Liver (tissue), 8 donors: ENCODE measurements at regions not wholly inside any gene's neighbourhood (a gene's known extent, or its start where the extent isn't known, plus 50 kb on each side); places are given as distances from the start of the nearest gene placed in this dataset.

Experiments
- DNase-seq: peaks from one replicate; pipeline ENCODE4 v3.0.0-alpha.2; 2017; ENCODE audit warnings: low spot score
- H3K27ac ChIP-seq, 2 donors: one replicate each; pipeline ENCODE4 v1.7.0; 2013; ENCODE audit warnings: inconsistent platforms in 2 of 2, low read length in 2 of 2, control low read depth in 1 of 2, low read depth in 1 of 2, mild to moderate bottlenecking in 1 of 2
- H3K27me3 ChIP-seq, 4 donors: one replicate each; pipeline versions ENCODE4 v1.6.1 to v1.7.0; 2013; ENCODE audit warnings: low read length in 3 of 4, inconsistent platforms in 1 of 4, mild to moderate bottlenecking in 1 of 4, moderate library complexity in 1 of 4; ENCODE audit not compliant: control insufficient read depth in 4 of 4, insufficient read depth in 4 of 4
- H3K36me3 ChIP-seq, 4 donors: one replicate each; pipeline versions ENCODE4 v1.6.1 to v1.7.0; 2013; ENCODE audit warnings: low read length in 3 of 4, mild to moderate bottlenecking in 3 of 4, low read depth in 1 of 4, moderate library complexity in 1 of 4; ENCODE audit not compliant: control insufficient read depth in 4 of 4, insufficient read depth in 3 of 4
- H3K4me1 ChIP-seq, 4 donors: one replicate each; pipeline versions ENCODE4 v1.6.1 to v1.7.0; 2013; ENCODE audit warnings: low read length in 3 of 4, mild to moderate bottlenecking in 3 of 4, moderate library complexity in 1 of 4; ENCODE audit not compliant: control insufficient read depth in 4 of 4, insufficient read depth in 4 of 4
- H3K4me3 ChIP-seq, 3 donors: one replicate each; pipeline versions ENCODE4 v1.6.1 to v1.7.0; 2013; ENCODE audit warnings: low read length in 3 of 3, control low read depth in 1 of 3, low read depth in 1 of 3, mild to moderate bottlenecking in 1 of 3
- H3K9ac ChIP-seq, 2 donors: one replicate each; pipeline ENCODE4 v1.7.0; 2013; ENCODE audit warnings: low read length in 2 of 2, mild to moderate bottlenecking in 2 of 2, moderate library complexity in 2 of 2, control low read depth in 1 of 2, low read depth in 1 of 2
- H3K9me3 ChIP-seq, 4 donors: one replicate each; pipeline versions ENCODE4 v1.6.1 to v1.7.0; 2013; ENCODE audit warnings: low read length in 3 of 4; ENCODE audit not compliant: control insufficient read depth in 4 of 4
- EGR1 ChIP-seq, 2 donors: IDR thresholded peaks; 2 replicates each; pipeline ENCODE4 v1.6.1; 2016 to 2018; ENCODE audit warnings: antibody characterized with exemption in 2 of 2, low read depth in 2 of 2
- FOXA1 ChIP-seq: IDR thresholded peaks from 2 replicates; pipeline ENCODE4 v1.6.1; 2016; ENCODE audit warnings: antibody characterized with exemption
- FOXA2 ChIP-seq: IDR thresholded peaks from 2 replicates; pipeline ENCODE4 v1.6.1; 2016; ENCODE audit warnings: antibody characterized with exemption
- HNF4A ChIP-seq, 2 donors: conservative IDR thresholded peaks; 2 replicates each; pipeline ENCODE4 v1.6.1; 2016; ENCODE audit warnings: antibody characterized with exemption in 2 of 2, mild to moderate bottlenecking in 2 of 2
- HNF4G ChIP-seq: IDR thresholded peaks from 2 replicates; pipeline ENCODE4 v1.6.1; 2016; ENCODE audit warnings: antibody characterized with exemption
- NR2F2 ChIP-seq: IDR thresholded peaks from 2 replicates; pipeline ENCODE4 v1.6.1; 2016; ENCODE audit warnings: antibody characterized with exemption
- RAD21 ChIP-seq, 2 donors: IDR thresholded peaks; 2 replicates each; pipeline ENCODE4 v1.6.1; 2016; ENCODE audit warnings: antibody characterized with exemption in 2 of 2, mild to moderate bottlenecking in 2 of 2
- RXRA ChIP-seq, 2 donors: IDR thresholded peaks; 2 replicates each; pipeline ENCODE4 v1.6.1; 2017 to 2018; ENCODE audit warnings: antibody characterized with exemption in 2 of 2, mild to moderate bottlenecking in 1 of 2
- SP1 ChIP-seq: IDR thresholded peaks from 2 replicates; pipeline ENCODE4 v1.6.1; 2018; ENCODE audit warnings: antibody characterized with exemption, mild to moderate bottlenecking
- TAF1 ChIP-seq: conservative IDR thresholded peaks from 2 replicates; pipeline ENCODE4 v1.6.1; 2016; ENCODE audit warnings: antibody characterized with exemption, mild to moderate bottlenecking
- WGBS: extraction: QIAGEN DNeasy Blood & Tissue Kit; methylation state at CpG from one replicate; pipeline ENCODE4 v1.1.7; 2013; 5-methylcytosine and 5-hydroxymethylcytosine counted together
- TF ChIP-seq, protein P1 (sequence below): IDR thresholded peaks from 2 replicates; pipeline ENCODE4 v1.6.1; 2016; ENCODE audit warnings: antibody characterized with exemption, mild to moderate bottlenecking
- TF ChIP-seq, protein P2 (sequence below): IDR thresholded peaks from 2 replicates; pipeline ENCODE4 v1.6.1; 2016; ENCODE audit warnings: antibody characterized with exemption
- TF ChIP-seq, protein P3 (sequence below): fragments of 150-350 bp; IDR thresholded peaks from 2 replicates; pipeline ENCODE4 v1.5.1; 2017; ENCODE audit warnings: improper control_type of control experiment, low read depth, low read length; ENCODE audit not compliant: missing input control
- donor health status: healthy.
- donor health status: healthy.
- donor health status: healthy.
- donor health status: healthy.
- donor health status: healthy.

DNA sequence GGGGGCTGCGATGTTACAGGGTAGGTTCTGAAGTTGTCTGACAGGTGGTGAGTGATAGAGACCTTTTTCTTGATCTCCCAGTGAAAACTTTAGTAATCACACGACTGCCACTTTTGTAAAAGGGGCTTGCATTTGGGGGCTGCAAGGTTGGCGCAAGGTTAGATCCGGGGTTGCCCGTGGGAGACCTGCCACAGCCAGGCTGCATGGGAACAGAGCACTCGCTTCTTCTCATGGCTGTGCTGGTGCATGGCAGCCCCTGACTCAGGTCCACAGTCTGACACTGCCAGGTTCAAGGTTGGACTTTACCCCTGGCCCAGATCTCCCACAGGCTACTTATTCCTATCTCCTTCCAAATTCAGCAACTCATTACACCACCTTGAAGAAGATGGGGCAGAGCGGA lies 1190.4 kb downstream of the UQCRFS1 start:
- no peak for DNase-seq
- Histone ChIP-seq H3K36me3 (no peaks in the 10 kb centered on the region), H3K27ac (no peak overlapping the region), H3K9ac (no peak overlapping the region), H3K27me3 (no peaks in the 10 kb centered on the region), H3K9me3 (no peaks in the 10 kb centered on the region), H3K4me1 (no peaks in the 10 kb centered on the region), H3K4me3 (no peak overlapping the region)
- WGBS: 86% methylated on average over 7 of the region's 7 CpGs
- TF ChIP-seq, protein P1, sequence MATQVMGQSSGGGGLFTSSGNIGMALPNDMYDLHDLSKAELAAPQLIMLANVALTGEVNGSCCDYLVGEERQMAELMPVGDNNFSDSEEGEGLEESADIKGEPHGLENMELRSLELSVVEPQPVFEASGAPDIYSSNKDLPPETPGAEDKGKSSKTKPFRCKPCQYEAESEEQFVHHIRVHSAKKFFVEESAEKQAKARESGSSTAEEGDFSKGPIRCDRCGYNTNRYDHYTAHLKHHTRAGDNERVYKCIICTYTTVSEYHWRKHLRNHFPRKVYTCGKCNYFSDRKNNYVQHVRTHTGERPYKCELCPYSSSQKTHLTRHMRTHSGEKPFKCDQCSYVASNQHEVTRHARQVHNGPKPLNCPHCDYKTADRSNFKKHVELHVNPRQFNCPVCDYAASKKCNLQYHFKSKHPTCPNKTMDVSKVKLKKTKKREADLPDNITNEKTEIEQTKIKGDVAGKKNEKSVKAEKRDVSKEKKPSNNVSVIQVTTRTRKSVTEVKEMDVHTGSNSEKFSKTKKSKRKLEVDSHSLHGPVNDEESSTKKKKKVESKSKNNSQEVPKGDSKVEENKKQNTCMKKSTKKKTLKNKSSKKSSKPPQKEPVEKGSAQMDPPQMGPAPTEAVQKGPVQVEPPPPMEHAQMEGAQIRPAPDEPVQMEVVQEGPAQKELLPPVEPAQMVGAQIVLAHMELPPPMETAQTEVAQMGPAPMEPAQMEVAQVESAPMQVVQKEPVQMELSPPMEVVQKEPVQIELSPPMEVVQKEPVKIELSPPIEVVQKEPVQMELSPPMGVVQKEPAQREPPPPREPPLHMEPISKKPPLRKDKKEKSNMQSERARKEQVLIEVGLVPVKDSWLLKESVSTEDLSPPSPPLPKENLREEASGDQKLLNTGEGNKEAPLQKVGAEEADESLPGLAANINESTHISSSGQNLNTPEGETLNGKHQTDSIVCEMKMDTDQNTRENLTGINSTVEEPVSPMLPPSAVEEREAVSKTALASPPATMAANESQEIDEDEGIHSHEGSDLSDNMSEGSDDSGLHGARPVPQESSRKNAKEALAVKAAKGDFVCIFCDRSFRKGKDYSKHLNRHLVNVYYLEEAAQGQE: no peak
- TF ChIP-seq, protein P2, sequence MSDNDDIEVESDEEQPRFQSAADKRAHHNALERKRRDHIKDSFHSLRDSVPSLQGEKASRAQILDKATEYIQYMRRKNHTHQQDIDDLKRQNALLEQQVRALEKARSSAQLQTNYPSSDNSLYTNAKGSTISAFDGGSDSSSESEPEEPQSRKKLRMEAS: no peak
- TF ChIP-seq NR2F2 (no peak), TAF1 (no peak), RAD21 (IDR thresholded peaks at IDR 0.05) (no peak), HNF4A (conservative IDR thresholded peaks at IDR 0.05) (no peak), FOXA2 (no peak), RXRA (IDR thresholded peaks at IDR 0.05) (no peak), EGR1 (IDR thresholded peaks at IDR 0.05; ENCODE audit: low read depth in 2 of 2) (no peak), FOXA1 (no peak)
- TF ChIP-seq, protein P3, sequence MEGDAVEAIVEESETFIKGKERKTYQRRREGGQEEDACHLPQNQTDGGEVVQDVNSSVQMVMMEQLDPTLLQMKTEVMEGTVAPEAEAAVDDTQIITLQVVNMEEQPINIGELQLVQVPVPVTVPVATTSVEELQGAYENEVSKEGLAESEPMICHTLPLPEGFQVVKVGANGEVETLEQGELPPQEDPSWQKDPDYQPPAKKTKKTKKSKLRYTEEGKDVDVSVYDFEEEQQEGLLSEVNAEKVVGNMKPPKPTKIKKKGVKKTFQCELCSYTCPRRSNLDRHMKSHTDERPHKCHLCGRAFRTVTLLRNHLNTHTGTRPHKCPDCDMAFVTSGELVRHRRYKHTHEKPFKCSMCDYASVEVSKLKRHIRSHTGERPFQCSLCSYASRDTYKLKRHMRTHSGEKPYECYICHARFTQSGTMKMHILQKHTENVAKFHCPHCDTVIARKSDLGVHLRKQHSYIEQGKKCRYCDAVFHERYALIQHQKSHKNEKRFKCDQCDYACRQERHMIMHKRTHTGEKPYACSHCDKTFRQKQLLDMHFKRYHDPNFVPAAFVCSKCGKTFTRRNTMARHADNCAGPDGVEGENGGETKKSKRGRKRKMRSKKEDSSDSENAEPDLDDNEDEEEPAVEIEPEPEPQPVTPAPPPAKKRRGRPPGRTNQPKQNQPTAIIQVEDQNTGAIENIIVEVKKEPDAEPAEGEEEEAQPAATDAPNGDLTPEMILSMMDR: no peak

DNA sequence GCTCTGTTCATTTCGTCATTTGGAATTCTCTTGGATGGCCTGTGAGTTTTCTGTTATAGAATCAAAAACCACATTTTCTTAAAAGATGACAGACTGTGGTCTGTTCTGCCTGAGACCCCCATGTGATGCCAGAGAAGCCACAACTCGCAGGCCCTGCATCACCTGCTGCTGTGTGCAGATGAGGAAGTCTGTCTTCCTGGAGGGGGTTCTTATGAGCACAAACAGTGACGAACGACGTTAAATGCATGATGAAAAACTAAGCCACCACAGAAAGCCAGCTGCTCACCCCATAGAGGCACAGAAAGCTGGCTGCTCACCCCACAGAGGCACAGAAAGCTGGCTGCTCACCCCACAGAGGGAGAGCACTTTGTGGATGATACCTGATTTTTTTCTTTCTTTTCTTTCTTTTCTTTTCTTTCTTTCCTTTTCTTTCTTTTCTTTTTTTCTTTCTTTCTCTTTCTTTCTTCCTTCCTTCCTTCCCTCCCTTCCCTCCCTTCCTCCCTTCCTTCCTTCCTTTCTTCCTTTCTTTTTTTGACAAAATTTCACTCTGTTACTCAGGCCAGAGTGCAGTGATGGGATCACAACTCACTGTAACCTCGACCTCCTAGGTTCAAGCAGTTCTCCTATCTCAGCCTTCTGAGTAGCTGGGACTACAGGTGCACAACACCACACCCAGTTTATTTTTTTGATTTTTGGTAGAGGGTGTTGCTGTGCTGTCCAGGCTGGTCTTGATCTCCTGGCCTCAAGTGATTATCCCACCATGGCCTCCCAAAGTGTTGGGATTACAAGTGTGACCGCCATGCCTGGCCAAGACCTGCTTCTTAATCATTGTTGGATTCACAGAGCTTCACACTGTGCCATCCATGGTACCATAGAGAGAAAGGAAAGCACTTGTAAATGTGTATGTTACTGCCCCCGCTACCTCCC lies 1191.4 kb downstream of the UQCRFS1 start:
- H3K4me1 ChIP-seq: no peaks in the 10 kb centered on the region
- DNase-seq: no peak
- no peak overlapping the region for H3K27ac ChIP-seq
- WGBS: 67% methylated on average over 8 of the region's 8 CpGs
- H3K4me3 ChIP-seq: no peak overlapping the region
- no peaks in the 10 kb centered on the region for H3K9me3 ChIP-seq
- no peaks in the 10 kb centered on the region for H3K36me3 ChIP-seq
- TF ChIP-seq HNF4G: no peak
- TF ChIP-seq FOXA1: no peak
- no peak for TF ChIP-seq SP1
- no peaks in the 10 kb centered on the region for H3K27me3 ChIP-seq
- no peak overlapping the region for H3K9ac ChIP-seq
